ENCODE measurements at regions not wholly inside any gene's neighbourhood (a gene's known extent, or its start where the extent isn't known, plus 50 kb on each side); places are given as distances from the start of the nearest gene placed in this dataset.
"Not testable (repeated sequence)": the region's sequence is repeated elsewhere in the genome, so short reads cannot be mapped to it uniquely, and the experiment has no call there.

DNA sequence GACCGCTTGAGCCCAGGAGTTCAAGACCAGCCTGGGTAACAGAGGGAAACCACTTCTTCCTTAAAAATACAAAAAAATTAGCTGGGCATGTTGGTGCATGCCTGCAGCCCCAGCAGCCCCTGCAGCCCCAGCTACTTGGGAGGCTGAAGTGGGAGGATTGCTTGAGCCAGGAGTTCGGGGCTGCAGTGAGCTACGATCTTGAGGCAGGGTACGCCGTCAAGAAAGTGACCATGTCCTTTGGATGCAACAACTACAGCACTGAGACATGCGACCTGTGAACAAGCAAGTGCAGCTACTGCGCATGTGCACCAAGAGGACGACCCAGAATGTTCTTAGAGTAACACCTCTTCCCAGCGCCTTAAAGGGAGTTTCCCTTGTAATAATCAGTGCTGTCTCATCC lies 66.6 kb upstream of the ZNF479 start:
- no peak for DNase-seq
- Histone ChIP-seq H3K36me3 (no peaks in the 10 kb centered on the region), H3K4me3 (no peak overlapping the region), H3K27me3 (no peaks in the 10 kb centered on the region), H3K4me1 (no peaks in the 10 kb centered on the region), H3K9me3 (replicated peaks) (no peaks in the 10 kb centered on the region), H3K27ac (no peak overlapping the region)

DNA sequence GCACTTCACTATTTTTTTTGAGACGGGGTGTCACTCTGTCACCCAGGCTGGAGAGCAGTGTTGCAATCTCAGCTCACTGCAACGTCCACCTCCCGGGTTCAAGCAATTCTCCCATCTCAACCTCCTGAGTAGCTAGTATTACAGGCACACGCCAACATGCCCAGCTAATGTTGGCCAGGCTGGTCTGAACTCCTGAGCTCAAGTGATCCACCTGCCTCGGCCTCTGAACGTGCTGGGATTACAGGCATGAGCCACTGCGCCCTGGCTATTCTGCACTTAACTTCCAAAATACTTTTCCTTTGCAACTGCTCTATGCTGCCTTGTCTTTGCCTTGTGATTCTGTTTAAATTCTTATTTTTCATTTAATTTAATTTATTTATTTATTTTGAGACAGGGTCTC lies 67.0 kb upstream of the ZNF479 start:
- Histone ChIP-seq H3K9me3 (replicated peaks) (no peaks in the 10 kb centered on the region), H3K27me3 (no peaks in the 10 kb centered on the region), H3K4me1 (no peaks in the 10 kb centered on the region), H3K4me3 (no peak overlapping the region), H3K36me3 (no peaks in the 10 kb centered on the region), H3K27ac (no peak overlapping the region)
- DNase-seq = no peak

DNA sequence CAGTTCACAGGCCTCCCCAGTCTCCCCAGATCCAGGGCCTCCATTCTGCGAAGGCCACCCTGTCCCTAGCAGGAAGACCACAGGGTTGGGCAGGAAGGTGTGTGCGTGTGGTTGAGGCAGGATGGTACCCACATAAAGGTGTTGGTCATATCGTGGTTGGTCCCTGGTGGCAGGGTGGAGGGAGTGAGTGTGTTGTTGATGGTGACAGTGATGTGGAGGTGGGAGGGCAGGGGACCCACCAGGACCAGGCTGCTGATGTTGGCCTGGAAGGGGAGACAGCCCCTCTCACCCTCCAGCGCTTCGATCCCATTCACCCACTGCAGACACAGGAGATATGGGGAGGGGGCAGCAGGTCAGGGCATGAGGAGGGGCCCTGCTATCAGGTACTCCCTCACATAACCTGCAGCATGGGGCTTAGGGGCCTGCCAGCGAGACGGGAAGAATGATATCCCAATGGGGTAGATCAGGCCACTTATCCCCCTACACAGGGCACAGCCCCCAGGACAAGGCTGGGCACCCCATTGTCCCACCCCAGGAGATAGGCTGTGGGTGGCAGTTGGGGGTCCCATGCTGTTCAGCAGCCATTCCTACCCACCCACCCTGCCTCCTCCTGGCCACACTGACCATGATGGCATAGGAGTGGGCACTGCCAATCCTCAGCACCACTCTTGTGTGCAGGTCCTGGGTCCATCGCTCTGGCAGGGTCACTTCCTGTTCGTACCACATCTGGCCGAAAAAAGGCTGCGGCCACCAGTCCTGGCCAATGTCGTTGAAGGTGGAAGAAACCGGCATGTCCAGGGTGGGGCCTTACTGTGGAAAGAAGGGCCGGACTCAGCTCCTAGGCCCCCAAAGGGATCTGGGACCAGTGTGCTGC lies 69.0 kb upstream of the ZNF479 start:
- no peak for DNase-seq
- no peaks in the 10 kb centered on the region for H3K36me3 ChIP-seq
- H3K27ac ChIP-seq = no peak overlapping the region
- H3K9me3 ChIP-seq (replicated peaks) = no peaks in the 10 kb centered on the region
- no peak overlapping the region for H3K4me3 ChIP-seq
- H3K4me1 ChIP-seq = no peaks in the 10 kb centered on the region
- H3K27me3 ChIP-seq = no peaks in the 10 kb centered on the region

DNA sequence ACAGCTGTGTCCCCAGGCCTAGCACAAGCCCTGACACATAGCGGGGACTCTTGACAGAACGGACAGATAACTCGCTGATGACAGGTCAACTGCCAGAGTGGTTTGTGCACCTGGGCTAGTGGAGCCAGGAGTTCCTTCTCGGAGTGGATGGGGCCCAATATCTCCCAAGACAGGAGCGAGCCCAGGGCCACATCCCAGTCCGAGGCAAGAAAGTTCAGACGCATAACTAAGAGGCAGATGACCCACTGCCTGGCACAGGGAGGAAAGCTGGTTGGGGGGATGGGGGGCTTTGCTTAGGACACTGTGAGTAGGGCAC lies 69.6 kb upstream of the ZNF479 start:
- Histone ChIP-seq H3K9me3 (replicated peaks) (no peaks in the 10 kb centered on the region), H3K4me1 (no peaks in the 10 kb centered on the region), H3K4me3 (no peak overlapping the region), H3K36me3 (no peaks in the 10 kb centered on the region), H3K27ac (no peak overlapping the region), H3K27me3 (no peaks in the 10 kb centered on the region)
- DNase-seq = no peak

DNA sequence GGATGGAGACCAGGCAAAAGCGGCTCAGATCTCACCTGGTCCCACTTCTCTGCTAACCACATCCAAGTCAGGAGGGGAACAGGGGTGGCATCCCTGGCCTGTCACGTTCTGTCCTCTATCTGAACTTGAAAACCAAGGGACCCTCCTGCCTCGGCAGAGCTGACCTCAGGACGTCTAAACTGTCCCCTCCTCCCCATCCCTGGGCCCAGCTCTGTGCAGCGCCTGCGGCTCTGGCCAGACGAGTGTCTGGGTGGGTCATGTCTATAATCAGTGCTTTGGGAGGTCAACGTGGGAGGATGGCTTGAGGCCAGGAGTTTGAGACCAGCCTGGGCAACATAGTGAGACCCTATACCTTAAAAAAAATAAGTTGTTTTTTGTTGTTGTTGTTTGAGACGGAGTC lies 70.0 kb upstream of the ZNF479 start:
- H3K27ac ChIP-seq = no peak overlapping the region
- no peaks in the 10 kb centered on the region for H3K27me3 ChIP-seq
- H3K36me3 ChIP-seq = no peaks in the 10 kb centered on the region
- H3K9me3 ChIP-seq (replicated peaks) = no peaks in the 10 kb centered on the region
- no peaks in the 10 kb centered on the region for H3K4me1 ChIP-seq
- no peak for DNase-seq
- no peak overlapping the region for H3K4me3 ChIP-seq

DNA sequence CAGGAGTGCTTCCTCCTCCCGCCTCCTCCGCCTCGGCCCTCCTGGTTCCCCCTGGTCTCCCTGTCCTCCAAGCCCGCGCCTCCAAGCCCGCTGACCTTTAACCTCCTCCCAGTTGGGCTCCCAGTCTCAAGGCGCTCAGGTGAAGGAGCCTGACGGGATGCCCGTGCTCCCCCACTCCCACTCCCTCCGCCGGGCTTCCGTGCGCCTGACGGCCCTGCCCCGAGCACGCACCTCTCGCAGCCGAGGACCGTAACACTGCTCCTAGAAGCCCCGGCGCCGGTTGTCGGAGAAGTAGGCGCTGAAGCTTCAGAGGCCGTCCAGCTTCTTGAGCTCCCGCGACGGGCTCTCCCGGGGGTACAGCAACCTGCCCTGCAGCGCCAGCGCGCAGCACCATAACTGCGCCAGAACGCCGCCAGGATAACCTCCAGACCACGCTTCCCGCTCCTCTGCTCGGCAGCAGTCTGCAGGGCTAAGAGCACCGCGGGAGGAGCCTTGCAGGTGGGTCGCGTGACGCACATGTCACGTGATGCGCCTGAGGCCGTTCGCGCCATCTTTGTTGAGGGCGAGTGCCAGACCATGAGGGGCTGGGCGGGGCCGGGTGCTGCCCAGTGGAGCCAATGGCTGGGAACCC lies 71.0 kb upstream of the ZNF479 start:
- no peak overlapping the region for H3K27ac ChIP-seq
- H3K4me1 ChIP-seq = no peaks in the 10 kb centered on the region
- H3K4me3 ChIP-seq = no peak overlapping the region
- DNase-seq = no peak
- H3K9me3 ChIP-seq (replicated peaks) = no peaks in the 10 kb centered on the region
- no peaks in the 10 kb centered on the region for H3K36me3 ChIP-seq
- no peaks in the 10 kb centered on the region for H3K27me3 ChIP-seq

DNA sequence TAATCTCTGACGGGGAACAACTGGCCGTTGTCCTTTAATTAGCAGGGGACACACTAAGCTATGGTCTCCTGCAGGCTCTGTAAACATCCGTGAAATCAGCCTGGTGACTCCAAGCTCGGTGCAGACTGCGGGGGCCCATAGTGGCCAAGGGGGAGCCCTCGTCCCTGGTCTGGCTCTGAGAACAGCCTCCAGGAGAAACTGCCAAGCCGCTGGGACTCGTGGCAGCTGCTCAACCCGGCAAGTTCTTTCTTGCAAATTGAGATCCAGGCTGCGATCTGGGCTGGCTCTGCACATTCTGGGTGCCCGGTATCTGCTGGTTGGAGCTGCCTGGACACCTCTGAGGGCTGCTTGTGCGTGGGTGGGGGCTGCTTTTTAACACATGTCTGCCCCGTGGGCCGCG lies 71.6 kb upstream of the ZNF479 start:
- H3K27me3 ChIP-seq = not testable (repeated sequence)

DNA sequence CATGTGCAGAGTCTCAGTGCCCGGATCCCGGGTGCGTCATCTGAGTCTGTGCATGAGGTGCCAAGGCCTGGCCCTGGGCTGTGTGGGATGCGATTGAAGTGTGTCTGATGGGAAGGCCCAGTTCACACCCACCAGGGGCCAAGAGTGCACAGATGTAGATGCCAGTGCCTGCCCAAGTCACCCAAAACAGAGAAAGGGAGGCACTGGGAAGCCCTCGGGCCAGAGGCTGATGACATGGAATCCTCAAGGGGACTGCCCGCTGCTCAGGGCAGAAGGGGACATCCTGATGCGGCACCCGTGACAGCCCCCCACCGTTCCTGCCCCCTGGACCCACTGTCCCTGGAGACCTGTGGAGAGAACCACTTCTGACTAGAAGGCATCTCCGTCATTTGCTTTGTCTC lies 72.2 kb upstream of the ZNF479 start:
- Histone ChIP-seq H3K36me3 (no peaks in the 10 kb centered on the region), H3K4me3 (no peak overlapping the region), H3K4me1 (no peaks in the 10 kb centered on the region), H3K27ac (no peak overlapping the region), H3K27me3 (no peaks in the 10 kb centered on the region), H3K9me3 (replicated peaks) (no peaks in the 10 kb centered on the region)
- no peak for DNase-seq

More for the DNA sequence above, 71.6 kb upstream of the ZNF479 start:
- not testable (repeated sequence) for DNase-seq; H3K36me3 ChIP-seq; H3K4me3 ChIP-seq; H3K9me3 ChIP-seq (replicated peaks); H3K27ac ChIP-seq; H3K4me1 ChIP-seq

DNA sequence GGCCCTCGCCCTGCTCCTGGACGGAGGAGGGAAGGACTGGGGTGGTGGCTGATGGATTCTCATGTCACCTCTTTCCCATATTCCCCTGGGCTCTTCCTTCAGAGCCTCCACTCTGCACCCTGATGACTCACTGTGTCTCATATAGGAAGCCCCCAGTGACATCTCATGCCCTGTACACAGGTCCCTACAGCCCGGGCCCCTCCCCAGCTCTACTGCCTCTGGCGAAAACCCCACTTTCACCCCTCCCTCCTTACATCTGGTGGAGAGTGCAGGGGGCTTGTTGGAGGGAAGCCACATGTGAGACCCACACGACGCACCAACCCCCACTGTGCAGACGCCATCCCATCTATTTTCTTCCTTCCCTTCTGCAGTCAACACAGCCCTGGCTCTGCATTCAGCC lies 72.8 kb upstream of the ZNF479 start:
- Histone ChIP-seq H3K4me1 (no peaks in the 10 kb centered on the region), H3K9me3 (replicated peaks) (no peaks in the 10 kb centered on the region), H3K4me3 (no peak overlapping the region)

DNA sequence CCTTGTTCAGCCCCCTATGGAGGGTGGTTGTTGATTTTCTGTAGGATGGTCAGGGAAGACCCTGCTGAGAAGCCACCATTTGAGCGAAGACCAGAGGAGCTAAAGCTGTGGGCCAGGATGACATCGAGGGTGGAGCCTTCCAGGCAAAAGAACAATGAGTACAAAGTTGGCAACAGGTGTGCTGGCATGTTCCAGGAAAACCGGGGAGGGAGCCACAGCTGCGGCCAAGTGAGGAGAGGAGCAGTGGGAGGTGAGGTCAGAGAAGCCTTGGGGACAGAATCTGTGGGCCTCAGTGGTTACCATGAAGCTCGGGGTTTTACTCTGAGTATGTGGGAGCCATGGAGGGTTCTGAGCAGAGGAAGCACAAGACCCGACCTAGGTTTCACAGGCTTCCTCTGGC lies 75.6 kb upstream of the ZNF479 start:
- DNase-seq = no peak
- Histone ChIP-seq H3K27me3 (no peaks in the 10 kb centered on the region), H3K4me1 (no peaks in the 10 kb centered on the region), H3K36me3 (no peaks in the 10 kb centered on the region), H3K4me3 (no peak overlapping the region), H3K9me3 (replicated peaks) (no peaks in the 10 kb centered on the region), H3K27ac (no peak overlapping the region)

More for the DNA sequence above, 72.8 kb upstream of the ZNF479 start:
- DNase-seq = no peak
- Histone ChIP-seq H3K36me3 (no peaks in the 10 kb centered on the region), H3K27me3 (no peaks in the 10 kb centered on the region), H3K27ac (no peak overlapping the region)

DNA sequence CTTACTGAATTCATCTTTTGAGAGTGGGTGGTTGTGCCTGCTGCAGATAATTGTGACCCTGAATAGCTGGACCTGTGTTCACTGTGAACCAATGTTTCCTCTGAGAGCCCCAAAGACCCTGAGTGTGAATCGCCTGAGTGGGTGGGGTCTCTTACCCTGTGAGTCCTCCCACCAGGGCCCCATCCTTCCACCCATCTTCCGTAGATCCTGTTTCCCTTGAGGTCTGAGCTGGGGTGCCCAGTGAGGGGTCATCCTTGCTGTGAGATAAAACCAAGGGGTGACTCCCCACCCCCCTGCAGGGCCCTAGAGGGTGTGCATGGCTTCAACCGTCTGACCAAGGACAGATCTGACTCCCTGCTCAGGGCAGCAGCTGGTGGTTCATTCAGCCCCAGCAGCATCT lies 78.0 kb upstream of the ZNF479 start:
- H3K27ac ChIP-seq = no peak overlapping the region
- H3K36me3 ChIP-seq = no peaks in the 10 kb centered on the region
- H3K4me1 ChIP-seq = no peaks in the 10 kb centered on the region
- no peaks in the 10 kb centered on the region for H3K27me3 ChIP-seq
- H3K9me3 ChIP-seq (replicated peaks) = no peaks in the 10 kb centered on the region
- H3K4me3 ChIP-seq = no peak overlapping the region
- DNase-seq = no peak

DNA sequence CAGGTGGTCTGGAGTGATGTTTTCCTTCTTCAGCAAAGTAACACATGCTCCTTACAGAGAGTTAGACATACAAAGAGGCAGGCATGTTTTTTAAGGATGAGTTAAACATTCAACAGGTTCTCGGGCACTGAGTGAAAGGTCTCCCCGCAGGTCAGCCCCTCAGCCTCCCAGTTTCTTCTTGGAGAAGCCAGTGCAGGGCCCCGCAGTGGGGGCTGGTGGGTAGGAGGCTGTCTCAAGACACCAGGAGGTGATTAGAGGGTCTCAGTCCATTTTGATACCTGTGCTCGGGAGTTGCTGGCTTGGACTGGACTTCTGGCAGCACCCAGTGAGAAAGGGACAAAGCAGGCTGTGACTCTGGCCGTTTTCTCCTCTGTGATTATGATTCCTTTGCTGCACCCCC lies 78.6 kb upstream of the ZNF479 start:
- Histone ChIP-seq H3K9me3 (replicated peaks) (no peaks in the 10 kb centered on the region), H3K27ac (no peak overlapping the region), H3K4me1 (no peaks in the 10 kb centered on the region), H3K4me3 (no peak overlapping the region), H3K27me3 (no peaks in the 10 kb centered on the region), H3K36me3 (no peaks in the 10 kb centered on the region)
- DNase-seq = no peak

DNA sequence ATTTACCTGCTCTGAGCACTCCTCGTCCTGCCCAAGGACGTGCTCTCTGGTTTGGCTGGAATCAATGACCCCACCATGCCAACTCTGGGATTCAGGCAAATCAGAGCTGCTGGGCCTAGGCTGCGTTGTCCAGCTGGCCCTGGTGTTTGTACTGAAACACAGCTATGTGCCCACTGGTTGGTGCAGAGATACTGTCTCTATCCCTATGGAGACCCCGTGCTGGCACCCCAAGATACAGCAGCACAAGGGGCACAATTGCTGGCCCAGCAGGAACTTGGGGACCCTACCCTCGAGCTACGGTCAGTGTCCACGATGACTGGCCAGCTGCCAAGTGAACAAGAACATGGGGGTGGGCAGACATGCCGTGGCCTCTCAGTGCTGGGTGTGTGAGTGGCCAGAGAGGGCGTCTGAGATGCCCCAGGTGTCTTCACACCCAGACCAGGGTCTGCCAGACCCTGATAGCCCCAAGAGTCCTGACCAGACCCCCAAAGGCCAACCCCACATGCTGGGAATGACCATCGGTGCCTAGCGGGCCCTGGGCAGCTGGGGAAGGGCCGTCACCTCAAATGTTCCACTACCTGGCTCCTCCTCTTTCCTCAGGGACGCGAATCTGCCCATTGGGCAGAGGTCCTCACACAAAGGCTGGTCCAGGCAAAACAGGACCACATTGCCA lies 79.3 kb upstream of the ZNF479 start:
- H3K36me3 ChIP-seq = no peaks in the 10 kb centered on the region
- DNase-seq = no peak
- no peak overlapping the region for H3K27ac ChIP-seq
- H3K4me1 ChIP-seq = no peaks in the 10 kb centered on the region
- no peak overlapping the region for H3K4me3 ChIP-seq
- H3K27me3 ChIP-seq = no peaks in the 10 kb centered on the region
- H3K9me3 ChIP-seq (replicated peaks) = no peaks in the 10 kb centered on the region

DNA sequence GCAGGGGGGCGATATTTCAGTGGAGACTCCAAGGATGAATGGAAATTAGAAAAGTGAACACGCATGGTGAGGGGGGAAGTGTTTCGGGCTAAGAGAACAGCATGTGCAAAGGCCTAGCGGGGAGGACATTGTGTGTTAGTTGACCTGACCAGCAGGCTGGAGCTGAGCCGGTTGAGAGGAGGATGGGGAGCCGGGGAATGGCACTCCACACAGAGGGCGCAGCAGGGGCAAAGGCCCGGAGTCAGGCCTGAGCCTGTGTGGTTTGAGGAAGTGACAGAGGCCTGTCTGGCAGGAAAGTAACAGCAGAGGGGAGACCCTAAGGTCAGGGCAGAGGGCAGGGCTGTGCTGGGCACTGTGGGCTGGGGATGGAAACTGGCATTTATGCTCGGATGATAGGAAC lies 83.2 kb upstream of the ZNF479 start:
- Histone ChIP-seq H3K4me1 (no peaks in the 10 kb centered on the region), H3K9me3 (replicated peaks) (no peaks in the 10 kb centered on the region), H3K4me3 (no peak overlapping the region), H3K27ac (no peak overlapping the region), H3K27me3 (no peaks in the 10 kb centered on the region), H3K36me3 (no peaks in the 10 kb centered on the region)
- DNase-seq = no peak

DNA sequence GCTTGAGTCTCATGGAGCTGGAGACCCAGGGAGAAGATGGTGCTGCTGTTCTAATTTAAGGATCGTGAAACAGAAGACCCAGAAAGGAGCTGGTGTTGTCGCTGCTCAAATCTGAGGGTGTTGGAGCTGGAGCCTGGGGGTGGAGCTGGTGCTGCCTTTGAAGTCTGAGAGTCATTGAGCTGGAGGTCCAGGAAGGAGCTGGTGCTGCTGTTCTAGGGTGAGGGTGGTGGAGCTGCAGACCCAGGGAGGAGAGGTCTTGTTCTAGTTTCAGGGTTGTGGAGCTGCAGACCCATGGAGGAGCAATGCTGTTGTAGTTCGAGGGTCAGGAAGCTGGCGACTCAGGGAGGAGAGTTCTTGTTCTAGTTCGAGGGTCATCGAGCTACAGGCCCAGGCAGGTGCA lies 84.1 kb upstream of the ZNF479 start:
- no peaks in the 10 kb centered on the region for H3K9me3 ChIP-seq (replicated peaks)
- H3K27me3 ChIP-seq = no peaks in the 10 kb centered on the region
- no peak overlapping the region for H3K4me3 ChIP-seq
- no peak overlapping the region for H3K27ac ChIP-seq
- H3K4me1 ChIP-seq = no peaks in the 10 kb centered on the region
- DNase-seq = no peak
- H3K36me3 ChIP-seq = no peaks in the 10 kb centered on the region

Measured in SJCRH30 (cell line).